Hepatocyte (in vitro differentiated cells): ENCODE measurements at regions not wholly inside any gene's neighbourhood (a gene's known extent, or its start where the extent isn't known, plus 50 kb on each side); places are given as distances from the start of the nearest gene placed in this dataset.
A peak's percentile ranks its signal among the peaks of the same experiment; 100 is the strongest.

Experiments used
- DNase-seq: peaks from one replicate; pipeline ENCODE4 v3.0.0-alpha.2; 2016; ENCODE audit warnings: low spot score
- H2AFZ ChIP-seq: fragments of 200-600 bp; sonication (generic); 2 replicates; pipeline ENCODE4 v1.6.0; 2016; ENCODE audit warnings: antibody characterized with exemption, mild to moderate bottlenecking
- H3K27ac ChIP-seq: fragments of 200-600 bp; sonication (generic); 2 replicates; pipeline ENCODE4 v1.5.1; 2016; ENCODE audit warnings: mild to moderate bottlenecking
- H3K27me3 ChIP-seq: fragments of 200-600 bp; sonication (generic); 2 replicates; pipeline ENCODE4 v1.6.1; 2016
- H3K36me3 ChIP-seq: fragments of 200-600 bp; sonication (generic); replicated peaks from 2 replicates; pipeline ENCODE4 v1.5.1; 2016; ENCODE audit warnings: low read depth; ENCODE audit not compliant: insufficient read depth
- H3K4me1 ChIP-seq: fragments of 200-600 bp; sonication (generic); 2 replicates; pipeline ENCODE4 v1.5.1; 2016; ENCODE audit warnings: mild to moderate bottlenecking, moderate library complexity; ENCODE audit not compliant: insufficient read depth
- H3K4me2 ChIP-seq: fragments of 200-600 bp; sonication (generic); 2 replicates; pipeline ENCODE4 v1.6.0; 2016
- H3K4me3 ChIP-seq: fragments of 200-600 bp; sonication (generic); 2 replicates; pipeline ENCODE4 v1.5.1; 2016; ENCODE audit warnings: mild to moderate bottlenecking
- H3K79me2 ChIP-seq: fragments of 200-600 bp; sonication (generic); 2 replicates; pipeline ENCODE4 v1.6.0; 2017; ENCODE audit warnings: mild to moderate bottlenecking
- H3K9me2 ChIP-seq: fragments of 200-600 bp; sonication (generic); replicated peaks from 2 replicates; pipeline ENCODE4 v1.6.0; 2017; ENCODE audit warnings: mild to moderate bottlenecking; ENCODE audit not compliant: insufficient read depth
- H3K9me3 ChIP-seq: fragments of 200-600 bp; sonication (generic); 2 replicates; pipeline ENCODE4 v1.5.1; 2016; ENCODE audit warnings: low read depth, mild to moderate bottlenecking
- H4K20me1 ChIP-seq: fragments of 200-600 bp; sonication (generic); 2 replicates; pipeline ENCODE4 v1.6.0; 2016; ENCODE audit warnings: mild to moderate bottlenecking; ENCODE audit not compliant: insufficient read depth, poor library complexity, severe bottlenecking
- CTCF ChIP-seq: fragments of 200-600 bp; sonication (generic); IDR thresholded peaks from 2 replicates; pipeline ENCODE4 v1.5.1; 2016; ENCODE audit warnings: antibody characterized with exemption, mild to moderate bottlenecking; ENCODE audit not compliant: poor library complexity
- EZH2 ChIP-seq: fragments of 200-600 bp; sonication (generic); IDR thresholded peaks from 2 replicates; pipeline ENCODE4 v1.6.1; 2016; ENCODE audit warnings: antibody characterized with exemption, mild to moderate bottlenecking, borderline replicate concordance
- EZH2phosphoT487 ChIP-seq: fragments of 200-600 bp; sonication (generic); IDR thresholded peaks from one replicate; pipeline ENCODE4 v1.6.1; 2018; ENCODE audit warnings: antibody characterized with exemption, mild to moderate bottlenecking, low read depth, moderate library complexity; ENCODE audit not compliant: unreplicated experiment, severe bottlenecking
- WGBS: methylation state at CpG from one replicate; pipeline ENCODE4 v1.1.6; 2016; ENCODE audit warnings: low lambda C conversion rate; ENCODE audit errors: missing lambda C conversion rate; 5-methylcytosine and 5-hydroxymethylcytosine counted together

- H4K20me1 ChIP-seq, result no peaks in the 10 kb centered on the region
- H3K4me1 ChIP-seq, result peaks cover 17% of the 10 kb centered on the region
- no peaks in the 10 kb centered on the region for H3K27me3 ChIP-seq
- no peaks in the 10 kb centered on the region for H3K36me3 ChIP-seq
- H3K79me2 ChIP-seq, result no peaks in the 10 kb centered on the region
- H3K27ac ChIP-seq, result peak overlapping the region; percentile 87
- H3K4me2 ChIP-seq, result no peak overlapping the region
- no peak overlapping the region for H3K4me3 ChIP-seq
- WGBS, result 90% methylated on average over 2 of the region's 2 CpGs
- DNase-seq, result no peak
- H2AFZ ChIP-seq, result no peak overlapping the region
- H3K9me2 ChIP-seq, result no peaks in the 10 kb centered on the region
- TF ChIP-seq CTCF, result no peak
- no peak for TF ChIP-seq EZH2
- TF ChIP-seq EZH2phosphoT487, result no peak
- no peaks in the 10 kb centered on the region for H3K9me3 ChIP-seq
Observed at GRCh38 chr5:175281714-175282113, 162.3 kb downstream of the DRD1 start.

GRCh38 chr5:175281257-175281656 is 162.7 kb downstream of the DRD1 start:
- peaks cover 13% of the 10 kb centered on the region for H3K4me1 ChIP-seq
- H3K9me3 ChIP-seq, result no peaks in the 10 kb centered on the region
- 79% methylated on average over 4 of the region's 4 CpGs for WGBS
- no peaks in the 10 kb centered on the region for H3K36me3 ChIP-seq
- H3K27ac ChIP-seq, result no peak overlapping the region
- H3K79me2 ChIP-seq, result no peaks in the 10 kb centered on the region
- H3K4me3 ChIP-seq, result no peak overlapping the region
- no peaks in the 10 kb centered on the region for H4K20me1 ChIP-seq
- no peaks in the 10 kb centered on the region for H3K9me2 ChIP-seq
- TF ChIP-seq EZH2phosphoT487, result no peak
- TF ChIP-seq EZH2, result no peak
- TF ChIP-seq CTCF, result no peak
- no peak overlapping the region for H3K4me2 ChIP-seq
- DNase-seq, result no peak
- no peaks in the 10 kb centered on the region for H3K27me3 ChIP-seq
- no peak overlapping the region for H2AFZ ChIP-seq

GRCh38 chr5:175279506-175279905 is 164.5 kb downstream of the DRD1 start:
- Histone ChIP-seq H3K27ac (no peak overlapping the region), H3K27me3 (no peaks in the 10 kb centered on the region), H3K36me3 (no peaks in the 10 kb centered on the region), H3K4me2 (no peak overlapping the region), H4K20me1 (no peaks in the 10 kb centered on the region), H3K79me2 (no peaks in the 10 kb centered on the region), H2AFZ (no peak overlapping the region), H3K9me2 (no peaks in the 10 kb centered on the region), H3K4me1 (peaks cover 4% of the 10 kb centered on the region), H3K4me3 (no peak overlapping the region), H3K9me3 (no peaks in the 10 kb centered on the region)
- WGBS, result 79% methylated on average over 3 of the region's 3 CpGs
- TF ChIP-seq CTCF, result no peak
- DNase-seq, result no peak

- H2AFZ ChIP-seq, result no peak overlapping the region
- H3K4me1 ChIP-seq, result no peaks in the 10 kb centered on the region
- H3K9me2 ChIP-seq, result no peaks in the 10 kb centered on the region
- TF ChIP-seq EZH2phosphoT487 (no peak), CTCF (no peak), EZH2 (no peak)
- no peaks in the 10 kb centered on the region for H4K20me1 ChIP-seq
- H3K27me3 ChIP-seq, result no peaks in the 10 kb centered on the region
- H3K36me3 ChIP-seq, result no peaks in the 10 kb centered on the region
- no peaks in the 10 kb centered on the region for H3K9me3 ChIP-seq
- H3K79me2 ChIP-seq, result no peaks in the 10 kb centered on the region
- no peak overlapping the region for H3K4me3 ChIP-seq
- DNase-seq, result no peak
- 86% methylated on average over 5 of the region's 5 CpGs for WGBS
- no peak overlapping the region for H3K27ac ChIP-seq
- H3K4me2 ChIP-seq, result no peak overlapping the region
Observed at GRCh38 chr5:175275748-175276147, 168.2 kb downstream of the DRD1 start.
